ENCODE measurements at regions not wholly inside any gene's neighbourhood (a gene's known extent, or its start where the extent isn't known, plus 50 kb on each side); places are given as distances from the start of the nearest gene placed in this dataset.

DNA sequence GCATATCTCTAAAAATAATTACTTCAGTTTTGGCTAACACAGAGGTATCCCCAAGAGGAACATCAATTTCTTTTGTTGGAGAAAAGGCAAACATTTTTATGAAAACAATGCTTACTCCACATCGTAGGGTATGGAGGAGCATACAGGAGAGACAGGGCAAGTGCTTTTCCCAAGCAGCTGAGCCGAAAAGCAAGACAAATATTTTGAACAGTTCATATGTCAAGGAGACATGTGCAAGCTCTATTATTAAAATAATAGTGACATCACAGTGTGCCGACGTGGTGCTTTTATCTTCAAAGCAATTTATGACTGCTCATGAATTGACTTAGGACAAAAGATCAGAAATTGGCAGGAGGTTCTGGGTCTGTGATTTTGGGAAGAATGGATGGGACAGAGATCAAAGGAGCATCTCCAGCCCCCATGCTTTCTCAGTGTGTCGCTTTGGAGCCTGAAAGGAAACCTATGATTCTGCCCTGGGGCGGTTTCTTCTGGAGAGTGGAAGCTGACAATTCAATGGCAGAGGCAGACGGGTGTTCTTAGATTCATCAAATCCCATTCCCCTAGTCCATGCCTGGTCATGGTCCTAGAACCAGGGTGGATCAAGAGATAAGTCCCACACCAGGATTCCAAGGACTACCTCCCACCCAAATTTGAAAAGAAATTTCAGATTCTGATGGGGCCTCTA, 97.1 kb downstream of the JCAD start:
- DNase-seq, result no peak

DNA sequence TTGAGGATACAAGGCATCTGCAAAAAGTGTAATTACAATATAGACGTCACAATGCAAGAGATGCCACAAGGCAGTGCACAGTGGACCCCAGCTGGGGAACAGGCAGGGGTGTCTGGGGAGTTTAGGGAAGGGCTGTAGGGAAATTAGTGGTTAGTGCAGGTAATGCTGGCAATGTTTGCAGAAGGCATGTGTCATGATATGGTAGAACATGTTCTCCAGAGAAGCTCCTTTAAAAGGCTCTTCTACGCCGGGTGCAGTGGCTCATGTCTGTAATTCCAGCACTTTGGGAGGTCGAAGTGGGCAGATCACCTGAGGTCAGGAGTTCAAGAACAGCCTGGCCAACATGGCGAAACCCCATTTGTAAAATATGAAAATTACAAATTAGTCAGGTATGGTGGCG, 98.0 kb downstream of the JCAD start:
- no peak for DNase-seq

DNA sequence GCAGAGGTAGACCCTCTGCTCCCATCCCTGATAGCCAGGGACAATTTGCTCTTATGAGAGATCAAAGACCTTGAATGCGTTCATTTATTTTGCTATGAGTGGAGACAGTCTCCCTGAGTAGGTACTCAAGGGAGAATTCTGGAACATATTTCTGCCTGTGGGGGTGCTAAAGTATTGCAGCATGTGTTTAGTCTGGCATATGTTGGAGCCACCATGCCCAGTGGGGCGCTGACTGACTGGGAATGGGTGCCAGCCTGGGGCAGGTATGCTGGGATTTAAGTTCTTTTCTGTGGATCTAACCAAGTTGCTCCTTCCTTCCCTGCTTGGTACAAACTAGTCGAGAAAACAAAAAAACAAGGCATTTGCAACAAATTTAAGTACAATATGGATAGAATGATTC, 99.1 kb downstream of the JCAD start:
- no peak for DNase-seq

DNA sequence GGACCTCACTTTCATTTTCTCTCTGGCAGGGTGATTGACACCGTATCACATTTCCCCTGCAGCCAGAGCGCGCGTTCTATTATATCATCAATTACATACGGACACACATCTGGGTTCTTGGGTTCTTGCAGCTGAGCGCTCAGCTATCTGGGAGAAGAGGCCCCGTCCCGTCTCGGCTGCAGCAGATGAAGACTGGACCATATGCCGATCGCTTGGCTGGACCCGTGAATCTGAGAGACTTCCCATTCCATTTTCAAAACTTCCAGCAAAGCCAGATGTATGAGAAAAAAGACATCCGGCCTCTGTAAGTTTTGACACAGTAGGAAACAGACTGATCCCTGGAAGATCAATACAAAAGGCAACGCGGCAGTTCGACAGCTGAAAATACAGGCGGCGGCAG, 99.8 kb downstream of the JCAD start:
- no peak for DNase-seq

DNA sequence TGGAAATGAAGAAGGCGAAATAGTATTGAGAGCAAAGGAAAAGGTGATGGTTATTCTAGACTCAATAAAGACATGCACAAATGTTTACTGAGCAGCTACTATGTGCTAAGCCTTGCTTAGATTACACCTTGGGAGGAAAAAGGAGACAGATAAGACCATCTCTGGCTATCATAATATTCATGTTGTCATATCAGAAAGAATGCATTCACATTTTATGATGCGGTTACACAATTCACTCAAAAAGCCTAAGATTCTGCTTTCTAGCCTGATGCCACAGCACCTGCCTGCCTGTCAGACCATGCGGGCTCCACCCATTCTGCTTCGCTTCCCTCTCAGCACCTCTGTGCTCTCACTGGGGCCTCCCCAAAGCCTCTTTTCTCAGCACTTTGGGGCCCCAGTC, 100.9 kb downstream of the JCAD start:
- DNase-seq, result no peak

DNA sequence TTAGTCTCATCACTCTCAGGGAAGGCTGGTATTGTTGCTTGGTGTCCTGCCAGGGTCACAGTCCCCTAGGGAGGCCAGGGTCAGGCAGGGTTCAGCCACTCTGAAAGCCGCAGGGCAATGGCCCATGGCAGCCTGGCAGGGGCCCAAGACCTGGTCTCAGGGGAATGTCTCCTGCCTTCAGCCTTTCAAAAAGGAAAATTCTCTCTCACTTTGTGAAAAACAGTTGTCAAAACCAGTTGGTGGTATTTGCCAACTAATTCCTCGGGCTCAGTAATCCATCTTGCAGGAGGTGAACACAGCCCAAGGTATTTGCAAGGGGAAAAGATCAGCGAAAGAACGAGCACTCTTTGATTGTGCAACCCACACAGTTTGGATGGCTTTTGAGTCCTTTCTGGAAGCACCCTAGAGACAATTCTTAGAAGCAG, 101.5 kb downstream of the JCAD start:
- DNase-seq, result no peak

DNA sequence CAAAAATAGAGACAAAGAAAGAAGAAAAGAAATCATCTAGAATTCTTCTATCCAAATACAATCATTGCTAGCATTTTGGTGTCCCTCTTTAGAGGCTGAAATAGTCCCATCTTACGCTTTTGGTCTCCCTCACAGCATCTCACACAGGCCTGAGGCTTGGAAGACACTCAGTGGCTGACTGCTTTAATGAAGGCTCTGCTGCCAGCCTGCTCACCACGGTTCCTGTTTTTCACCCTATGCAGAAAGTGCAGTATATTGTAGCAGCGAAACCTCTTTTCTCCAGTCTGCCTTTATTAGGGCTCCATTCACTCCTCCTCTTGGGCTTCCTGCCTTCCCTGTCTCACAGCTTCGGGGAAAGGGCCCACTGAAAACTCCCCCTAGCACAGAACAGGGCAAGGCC, 102.2 kb downstream of the JCAD start:
- no peak for DNase-seq

DNA sequence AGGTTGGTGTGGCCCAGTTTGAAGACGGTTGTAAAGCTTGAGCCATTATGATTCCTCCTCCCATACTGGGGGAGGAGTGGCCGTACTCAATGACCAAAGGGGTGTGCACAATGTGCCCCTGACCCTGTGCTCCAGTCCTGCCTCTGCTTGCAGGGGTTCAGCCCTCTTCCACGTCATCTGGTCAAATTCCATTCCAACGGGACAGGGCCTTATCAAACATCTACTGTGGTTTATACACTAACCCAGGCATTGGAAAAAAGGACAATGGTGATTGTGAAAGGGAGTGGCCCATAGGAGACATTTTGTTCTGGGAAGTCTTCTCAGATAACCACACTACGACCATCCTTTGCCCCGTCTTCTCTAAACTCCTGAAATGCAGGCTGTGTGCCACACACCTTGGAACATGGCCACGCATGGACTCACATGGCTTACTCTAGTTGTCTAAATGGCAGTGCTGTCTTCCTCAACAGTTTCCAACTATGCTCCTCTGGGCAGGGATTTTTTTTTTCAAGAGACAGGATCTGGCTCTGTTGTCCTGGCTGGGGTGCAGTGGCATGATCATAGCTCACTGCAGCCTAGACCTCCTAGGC, 103.0 kb downstream of the JCAD start:
- no peak for DNase-seq

DNA sequence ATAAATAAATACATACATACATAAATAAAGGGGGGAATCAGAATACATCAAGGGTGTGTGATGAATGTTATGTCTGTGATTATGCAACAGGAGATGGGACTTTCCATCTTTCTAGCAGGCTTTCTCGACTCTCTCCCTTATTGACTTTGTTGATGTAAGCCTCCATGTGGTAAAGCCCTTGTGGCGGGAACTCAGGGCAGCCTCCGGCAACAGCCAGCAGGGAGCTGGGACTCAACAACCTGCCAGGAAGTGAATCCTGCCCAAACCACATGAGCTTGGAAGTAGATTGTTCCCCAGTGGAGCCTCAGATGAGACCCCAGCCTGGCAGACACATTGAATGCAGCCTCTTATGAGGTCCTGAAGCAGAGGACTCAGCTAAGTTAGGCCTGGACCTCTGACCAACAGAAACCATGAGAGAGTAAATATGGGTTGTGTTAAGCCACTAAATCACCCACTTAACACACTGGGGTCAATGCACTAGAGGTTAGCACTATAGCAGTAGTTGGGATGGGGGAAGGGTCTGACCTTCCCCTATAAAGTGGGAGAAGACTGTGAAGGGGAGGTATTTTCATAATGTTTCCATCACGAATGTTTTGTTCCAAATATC, 104.0 kb downstream of the JCAD start:
- no peak for DNase-seq

DNA sequence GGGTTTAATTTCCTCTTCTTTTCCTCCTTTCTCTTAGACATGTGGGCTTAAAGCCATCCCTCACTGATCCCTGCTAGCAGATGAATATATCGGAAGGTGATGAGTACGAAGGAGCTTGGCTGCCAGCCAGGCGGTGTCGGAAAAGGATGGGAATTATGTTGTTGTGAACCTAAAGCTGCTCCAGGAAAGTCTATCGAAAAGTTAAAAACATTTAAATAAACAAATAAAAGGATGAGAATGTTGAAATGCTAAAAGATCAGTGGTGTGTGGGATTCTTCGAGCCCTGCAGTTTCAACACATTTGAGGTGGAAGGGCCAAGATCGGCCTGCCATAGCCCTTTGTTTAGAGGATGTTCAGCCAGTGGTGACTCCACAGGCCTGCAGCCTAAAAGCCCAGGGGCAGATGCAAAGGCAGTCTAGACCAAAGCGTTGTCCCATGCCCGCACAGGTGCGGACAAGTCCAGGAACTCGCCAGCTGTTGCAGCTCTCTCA, 107.9 kb downstream of the JCAD start:
- no peak for DNase-seq

DNA sequence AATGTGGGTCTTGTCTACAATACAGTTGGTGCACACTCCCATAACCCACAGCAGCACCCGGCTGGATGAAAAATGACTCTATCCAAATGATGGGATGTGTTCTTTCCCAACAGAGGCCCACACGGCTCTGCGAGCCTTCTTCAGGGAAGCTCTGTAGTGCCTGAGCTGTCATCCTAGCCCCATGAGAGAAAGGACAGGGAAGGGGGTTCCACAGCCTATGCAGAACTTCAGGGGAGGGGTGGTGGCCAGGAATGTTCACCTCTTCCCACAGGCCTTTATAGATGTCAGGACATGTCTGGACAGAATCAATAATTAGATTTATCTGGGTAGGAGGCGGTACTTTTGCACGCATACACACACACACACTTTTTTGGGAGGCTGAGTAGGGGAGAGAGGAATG, 109.0 kb downstream of the JCAD start:
- DNase-seq, result no peak

DNA sequence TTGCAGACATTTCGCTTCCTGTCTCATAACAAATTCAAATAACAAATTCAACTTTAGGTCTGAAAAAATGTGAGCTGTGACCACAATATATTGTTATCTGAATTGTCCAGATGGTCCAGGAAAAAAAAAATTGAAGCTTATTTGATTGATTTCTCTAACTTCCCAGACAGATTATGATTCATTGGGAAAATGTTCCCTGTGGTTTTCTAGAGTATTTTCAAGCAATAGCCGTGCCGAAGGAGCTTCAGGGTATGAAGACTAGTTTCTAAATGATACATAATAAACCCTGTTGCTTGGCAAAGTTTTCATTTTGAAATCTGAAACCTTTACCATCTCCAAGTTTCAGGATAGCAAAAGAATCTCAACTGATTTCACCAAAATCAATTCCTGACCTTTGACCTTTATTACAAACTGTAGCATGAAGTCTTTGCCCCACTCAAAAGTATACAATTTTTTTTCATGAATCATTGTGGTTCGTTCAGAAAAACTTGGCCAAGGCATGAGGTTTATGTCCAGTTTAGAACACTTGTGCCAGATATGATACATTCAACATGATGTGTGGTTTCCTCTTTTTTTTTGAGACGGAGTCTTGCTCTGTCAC, 109.9 kb downstream of the JCAD start:
- DNase-seq, result no peak

DNA sequence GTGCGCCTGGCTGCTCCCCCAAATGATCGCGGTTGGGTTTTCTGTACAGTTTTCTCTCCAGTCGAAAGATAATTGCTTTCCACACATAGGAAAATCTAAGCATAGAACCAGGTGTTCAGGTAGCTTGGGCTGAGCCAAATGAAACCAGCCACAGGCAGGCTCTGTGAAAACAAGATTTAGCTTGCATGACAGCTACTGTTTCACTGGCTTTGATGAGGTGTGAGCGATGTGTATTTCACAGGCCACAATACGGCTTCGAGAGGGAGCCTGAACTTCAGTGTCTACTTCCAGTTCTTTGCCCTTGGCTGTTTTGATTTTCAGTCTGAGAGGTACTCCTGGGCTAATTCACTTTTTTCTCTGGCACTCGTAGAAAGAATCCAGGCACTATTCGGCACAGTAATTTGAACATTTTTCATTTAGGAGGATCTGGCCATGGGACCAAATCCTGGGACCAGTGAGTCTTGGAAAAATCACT, 110.5 kb downstream of the JCAD start:
- no peak for DNase-seq

DNA sequence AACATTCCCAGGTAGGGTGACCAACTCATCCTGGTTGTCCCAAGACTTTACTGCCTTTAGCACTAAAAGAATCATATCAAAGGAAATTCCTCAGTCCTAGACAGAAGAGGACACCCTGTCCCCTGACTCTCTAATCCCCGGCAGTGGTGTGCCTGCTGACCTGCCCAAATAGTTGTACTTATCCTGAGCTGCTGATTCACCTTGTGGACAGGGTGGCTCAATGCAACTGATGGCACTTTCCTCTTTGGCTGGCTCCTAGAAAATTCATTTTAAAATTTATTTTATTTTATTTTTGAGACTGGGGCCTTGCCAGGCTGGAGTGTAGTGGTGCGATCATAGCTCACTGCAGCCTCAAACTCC, 111.7 kb downstream of the JCAD start:
- no peak for DNase-seq

DNA sequence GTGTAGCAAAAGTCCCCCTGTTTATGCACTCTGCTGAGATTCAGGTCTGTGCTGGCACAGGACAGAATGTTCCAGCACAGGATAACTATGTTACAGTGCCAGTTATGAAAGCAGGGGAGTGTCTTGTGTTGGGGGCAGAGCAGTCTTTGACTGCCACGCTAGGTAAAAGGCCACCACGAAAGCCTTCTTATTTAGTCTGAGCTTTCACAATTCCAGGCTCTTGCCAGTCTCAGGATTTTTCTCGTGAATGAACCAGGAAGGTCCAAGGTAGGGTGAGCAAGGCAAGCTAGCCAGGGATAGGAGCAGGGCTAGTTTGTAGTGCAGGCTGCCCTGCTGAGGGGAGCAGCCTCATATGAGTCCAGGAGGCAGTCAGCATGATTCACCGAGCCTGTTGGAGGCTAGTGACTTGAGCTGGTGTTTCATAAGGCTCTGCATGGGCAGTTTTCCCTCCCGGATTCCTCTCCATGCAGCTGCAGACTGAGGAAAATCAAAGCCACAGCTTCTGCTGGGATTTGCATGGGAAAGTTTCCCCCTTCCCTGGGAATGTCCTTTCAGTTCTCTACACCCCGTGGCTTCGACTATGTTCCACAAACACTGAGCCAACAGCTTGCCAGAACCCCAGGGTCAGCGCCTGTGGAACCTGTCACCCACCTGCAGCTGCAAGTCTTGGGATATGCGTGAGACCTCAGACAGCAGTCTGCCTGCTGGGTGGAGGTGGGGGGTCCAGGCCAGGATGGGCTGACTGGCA, 112.3 kb downstream of the JCAD start:
- no peak for DNase-seq

DNA sequence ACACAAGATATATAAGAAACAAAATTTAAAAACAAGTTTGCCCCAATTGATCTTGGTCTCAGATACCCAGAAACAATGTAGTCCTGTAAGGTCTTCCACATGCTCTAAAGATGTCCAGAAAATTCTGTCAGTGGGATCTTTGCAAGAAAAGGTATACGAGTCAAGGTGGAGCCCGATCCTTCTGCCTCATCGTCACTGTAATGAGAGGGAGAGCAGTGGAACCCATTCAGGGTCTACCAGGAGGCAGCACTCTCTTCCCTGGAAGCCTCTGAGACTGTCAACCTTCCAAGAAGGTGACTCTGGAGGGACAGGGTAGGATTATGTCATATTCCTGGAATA, 112.8 kb downstream of the JCAD start:
- no peak for DNase-seq

DNA sequence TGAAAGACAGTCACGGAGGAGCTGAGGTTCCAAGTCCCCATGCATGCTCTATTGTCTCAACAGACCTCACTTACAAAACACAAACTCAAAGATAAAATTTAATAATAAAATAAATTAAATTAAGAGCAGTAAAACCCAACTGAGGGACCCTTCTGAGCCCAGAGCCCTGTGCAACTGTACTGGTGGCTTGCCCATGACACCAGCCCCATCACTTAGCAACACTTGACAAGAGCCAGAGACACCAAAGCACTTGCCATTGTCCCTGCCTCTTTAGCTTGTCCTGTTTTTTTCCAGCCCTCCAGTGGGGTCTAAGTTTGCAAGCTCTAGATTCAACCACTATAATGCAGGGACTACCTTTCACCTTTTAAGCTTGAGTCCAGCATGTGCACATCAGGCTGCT, 117.9 kb downstream of the JCAD start:
- no peak for DNase-seq

DNA sequence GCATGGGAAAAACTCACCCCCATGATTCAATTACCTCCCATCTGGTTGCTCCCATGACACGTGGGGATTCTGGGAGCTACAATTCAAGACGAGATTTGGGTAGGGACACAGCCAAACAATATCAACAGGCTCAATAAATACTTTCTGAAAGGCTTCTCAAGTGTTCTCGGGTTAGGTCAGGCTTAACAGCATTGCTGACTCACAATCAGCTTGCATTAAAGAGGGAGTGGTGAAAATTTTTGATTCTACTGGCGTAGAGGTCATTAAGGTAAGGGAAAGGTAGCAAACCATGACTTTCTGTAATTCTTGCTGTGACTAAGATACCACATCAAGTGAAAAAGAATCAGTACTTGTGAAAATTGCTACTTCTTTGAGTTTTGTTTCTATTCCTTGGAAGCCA, 126.4 kb downstream of the JCAD start:
- no peak for DNase-seq

DNA sequence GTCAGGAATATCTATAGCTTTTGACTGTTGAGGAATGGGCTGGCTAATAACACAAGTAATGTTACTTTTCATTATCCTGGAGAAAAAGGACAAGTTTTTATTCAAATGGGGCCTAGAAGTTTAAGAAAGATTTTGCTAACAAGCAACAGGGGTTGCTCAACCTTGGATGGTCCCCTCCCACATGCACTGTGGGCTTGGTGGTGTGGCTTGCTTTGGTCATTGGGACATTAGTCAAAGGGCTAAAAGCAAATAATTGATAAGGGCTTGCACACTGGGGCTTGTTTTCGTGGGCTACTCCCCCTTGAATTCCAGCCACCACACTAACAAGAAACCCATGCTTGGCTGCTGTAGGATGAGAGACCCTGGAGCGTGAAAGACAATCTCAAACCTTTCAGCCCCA, 127.6 kb downstream of the JCAD start:
- DNase-seq, result no peak

DNA sequence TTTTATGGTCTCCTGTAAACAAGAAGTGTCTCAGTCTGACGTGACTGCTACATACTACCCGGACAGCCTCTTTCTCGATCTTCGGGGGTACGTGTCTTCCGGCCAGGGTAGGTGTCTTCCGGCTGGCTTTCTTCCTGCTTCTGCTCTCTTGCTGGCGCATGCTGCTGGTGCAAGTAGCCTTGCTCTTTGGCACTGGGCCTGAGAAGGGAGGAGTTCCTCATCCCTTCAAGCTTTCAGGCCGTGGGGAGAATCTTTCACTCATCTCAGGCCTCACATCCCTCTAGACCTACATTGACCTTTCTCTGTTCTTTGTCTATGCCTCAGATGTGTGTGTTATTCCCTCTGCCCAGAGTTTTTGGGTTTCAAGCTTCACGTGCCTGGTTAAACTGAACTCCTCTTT, 130.4 kb downstream of the JCAD start:
- no peak for DNase-seq

DNA sequence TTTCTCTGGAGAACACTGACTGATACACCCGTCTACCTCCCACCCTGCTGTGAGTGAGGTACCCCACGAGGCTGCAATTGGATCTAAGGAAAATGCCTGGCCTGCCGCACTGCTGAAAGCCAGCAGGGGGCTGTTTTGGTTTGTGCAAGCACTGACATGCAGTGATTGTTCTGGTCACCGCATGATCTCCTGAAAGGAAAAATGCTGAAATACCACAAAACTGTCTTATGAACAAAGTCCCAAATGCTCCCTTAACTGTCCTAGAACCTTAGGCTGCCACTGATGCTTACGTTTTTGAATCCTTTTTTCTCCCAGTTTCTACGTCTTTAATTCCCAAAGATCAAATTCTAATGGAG, 132.7 kb downstream of the JCAD start:
- peak; percentile 22 for DNase-seq

DNA sequence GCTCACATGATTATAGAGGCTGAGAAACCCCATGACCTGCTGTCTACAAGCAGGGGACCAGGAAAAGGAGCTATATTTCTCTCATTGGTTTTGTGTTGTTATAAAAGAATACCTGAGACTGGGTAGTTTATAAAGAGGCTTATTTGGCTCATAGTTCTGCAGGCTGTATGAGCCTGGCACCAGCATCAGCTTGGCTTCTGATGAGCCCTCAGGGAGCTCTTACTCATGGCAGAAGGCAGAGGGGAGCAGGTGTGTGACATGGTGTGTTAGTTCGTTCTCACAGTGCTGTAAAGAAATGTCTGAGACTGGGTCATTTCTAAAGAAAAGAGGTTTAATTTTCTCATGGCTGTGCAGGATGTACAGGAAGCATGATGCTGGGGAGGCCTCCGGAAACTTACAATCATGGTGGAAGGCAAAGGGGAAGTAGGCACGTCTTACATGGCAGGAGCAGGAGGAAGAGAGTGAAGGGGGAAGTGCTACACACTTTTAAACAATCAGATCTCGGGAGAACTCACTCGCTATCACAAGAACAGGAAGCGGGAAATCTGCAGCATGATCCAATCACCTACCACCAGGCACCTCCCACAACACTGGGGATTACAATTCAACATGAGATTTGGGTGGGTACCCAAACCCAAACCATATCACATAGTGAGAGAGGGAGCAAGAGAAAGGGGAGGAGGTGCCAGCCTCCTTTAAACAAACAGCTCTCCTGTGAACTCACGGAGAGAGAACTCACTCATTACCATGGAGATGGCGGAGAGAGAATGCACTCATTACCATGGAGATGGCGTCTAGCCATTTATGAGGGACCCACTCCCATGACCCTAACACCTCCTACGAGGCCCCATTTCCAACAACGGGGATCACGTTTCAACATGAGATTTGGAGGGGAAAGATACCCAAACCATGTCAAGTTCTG, 133.4 kb downstream of the JCAD start:
- no peak for DNase-seq

DNA sequence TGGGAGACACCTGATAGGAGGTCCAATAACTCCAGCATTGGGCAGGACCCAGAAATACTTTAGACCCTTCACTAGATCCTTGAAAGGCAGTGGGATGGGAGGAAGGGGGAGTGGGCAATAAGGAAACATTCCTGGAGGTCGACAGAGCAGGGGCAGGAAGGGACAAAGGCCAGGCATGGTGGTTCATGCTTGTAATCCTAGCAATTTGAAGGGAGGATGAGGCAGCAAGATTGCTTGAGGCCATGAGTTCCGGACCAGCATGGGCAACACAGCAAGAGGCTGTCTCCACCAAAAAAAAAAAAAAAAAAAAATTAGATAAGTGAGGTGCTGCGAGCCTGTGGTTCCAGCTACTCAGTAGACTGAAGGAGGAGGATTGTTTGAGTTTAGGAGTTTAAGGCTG, 134.9 kb downstream of the JCAD start:
- no peak for DNase-seq
